Neural cell (in vitro differentiated cells): ENCODE measurements at regions not wholly inside any gene's neighbourhood (a gene's known extent, or its start where the extent isn't known, plus 50 kb on each side); places are given as distances from the start of the nearest gene placed in this dataset.

Experiments used
- H2AFZ ChIP-seq: fragments of 200-600, 300-800 bp; sonication (generic), shearing (Covaris generic); 2 replicates; pipeline ENCODE4 v1.6.0; 2014; ENCODE audit warnings: low read depth, mild to moderate bottlenecking, antibody characterized with exemption, low read length, moderate library complexity
- H3F3A ChIP-seq: fragments of 200-600 bp; shearing (Covaris generic); 2 replicates; pipeline ENCODE4 v1.6.1; 2016; ENCODE audit warnings: mild to moderate bottlenecking, moderate library complexity, mixed read lengths, antibody characterized with exemption, low read length; ENCODE audit not compliant: insufficient read depth, poor library complexity, severe bottlenecking
- H3K27ac ChIP-seq: fragments of 200-600, 300-800 bp; sonication (generic), shearing (Covaris generic); 2 replicates; pipeline ENCODE4 v1.5.1; 2014; ENCODE audit warnings: mild to moderate bottlenecking, low read length, moderate library complexity
- H3K27me3 ChIP-seq: fragments of 300-800, 200-600 bp; sonication (generic), shearing (Covaris generic); 2 replicates; pipeline ENCODE4 v1.6.0; 2014; ENCODE audit warnings: mild to moderate bottlenecking, low read depth, low read length, moderate library complexity; ENCODE audit not compliant: insufficient read depth
- H3K36me3 ChIP-seq: fragments of 300-800, 200-600 bp; sonication (generic), shearing (Covaris generic); 2 replicates; pipeline ENCODE4 v1.5.1; 2014; ENCODE audit warnings: mild to moderate bottlenecking, antibody characterized with exemption, low read length, moderate library complexity; ENCODE audit not compliant: insufficient read depth
- H3K4me2 ChIP-seq: fragments of 300-800, 200-600 bp; sonication (generic), shearing (Covaris generic); 2 replicates; pipeline ENCODE4 v1.6.0; 2014; ENCODE audit warnings: mild to moderate bottlenecking, low read length
- H3K4me3 ChIP-seq: fragments of 300-800, 200-600 bp; sonication (generic), shearing (Covaris generic); 2 replicates; pipeline ENCODE4 v1.5.1; 2014; ENCODE audit warnings: mild to moderate bottlenecking, low read length, moderate library complexity
- H3K79me2 ChIP-seq: fragments of 200-600 bp; shearing (Covaris generic); replicated peaks from 2 replicates; pipeline ENCODE4 v1.6.0; 2014; ENCODE audit warnings: mild to moderate bottlenecking, low read length, moderate library complexity; ENCODE audit not compliant: insufficient read depth
- H3K9ac ChIP-seq: fragments of 300-800, 200-600 bp; sonication (generic), shearing (Covaris generic); 2 replicates; pipeline ENCODE4 v1.6.1; 2016; ENCODE audit warnings: mild to moderate bottlenecking, low read length, mixed read lengths
- H3K9me2 ChIP-seq: fragments of 200-600 bp; shearing (Covaris generic); 2 replicates; pipeline ENCODE4 v1.6.1; 2016; ENCODE audit warnings: mild to moderate bottlenecking, low read length, mixed read lengths; ENCODE audit not compliant: insufficient read depth
- H3K9me3 ChIP-seq: fragments of 200-600, 300-800 bp; sonication (generic), shearing (Covaris generic); 2 replicates; pipeline ENCODE4 v1.6.1; 2016; ENCODE audit warnings: mild to moderate bottlenecking, mixed run types, low read length, moderate library complexity, mixed read lengths
- H4K20me1 ChIP-seq: fragments of 200-600 bp; shearing (Covaris generic); 2 replicates; pipeline ENCODE4 v1.6.1; 2016; ENCODE audit warnings: mild to moderate bottlenecking, mixed run types; ENCODE audit not compliant: insufficient read depth
- CTCF ChIP-seq: fragments of 450-650 bp; IDR thresholded peaks from 2 replicates; pipeline ENCODE4 v1.5.1; 2014; ENCODE audit warnings: antibody characterized with exemption, mild to moderate bottlenecking, moderate library complexity; ENCODE audit not compliant: poor library complexity, severe bottlenecking
- EP300 ChIP-seq: fragments of 450-650 bp; conservative IDR thresholded peaks from 2 replicates; pipeline ENCODE4 v1.6.1; 2014; ENCODE audit warnings: antibody characterized with exemption, mild to moderate bottlenecking, moderate library complexity; ENCODE audit not compliant: poor library complexity, severe bottlenecking
- EZH2 ChIP-seq: fragments of 200-600, 300-800 bp; shearing (Covaris generic), sonication (generic); IDR thresholded peaks from 2 replicates; pipeline ENCODE4 v1.6.1; 2014; ENCODE audit warnings: antibody characterized with exemption, low read length, borderline replicate concordance, mild to moderate bottlenecking; ENCODE audit not compliant: insufficient read depth, poor library complexity, severe bottlenecking
- MXI1 ChIP-seq: fragments of 450-650 bp; conservative IDR thresholded peaks from 2 replicates; pipeline ENCODE4 v1.6.1; 2014; ENCODE audit warnings: antibody characterized with exemption, mild to moderate bottlenecking; ENCODE audit not compliant: poor library complexity, severe bottlenecking
- POLR2AphosphoS5 ChIP-seq: IDR thresholded peaks from 2 replicates; pipeline ENCODE4 v1.6.1; 2012
- RAD21 ChIP-seq: fragments of 450-650 bp; conservative IDR thresholded peaks from 2 replicates; pipeline ENCODE4 v1.6.1; 2014; ENCODE audit warnings: antibody characterized with exemption, mild to moderate bottlenecking, moderate library complexity
- REST ChIP-seq: IDR thresholded peaks from 2 replicates; pipeline ENCODE4 v1.6.1; 2012; ENCODE audit warnings: borderline replicate concordance
- SMC3 ChIP-seq: fragments of 450-650 bp; conservative IDR thresholded peaks from 2 replicates; pipeline ENCODE4 v1.6.1; 2014; ENCODE audit warnings: antibody characterized with exemption, mild to moderate bottlenecking, moderate library complexity; ENCODE audit not compliant: poor library complexity
- TAF1 ChIP-seq: IDR thresholded peaks from 2 replicates; pipeline ENCODE4 v1.6.1; 2012; ENCODE audit warnings: low read depth

- Histone ChIP-seq H3K4me3 (peak overlapping the region; percentile 6), H3K4me2 (no peak overlapping the region), H3K9me3 (no peaks in the 10 kb centered on the region), H3K79me2 (no peaks in the 10 kb centered on the region), H2AFZ (no peak overlapping the region), H3F3A (no peaks in the 10 kb centered on the region), H3K27me3 (no peaks in the 10 kb centered on the region), H3K9me2 (no peaks in the 10 kb centered on the region), H3K36me3 (no peaks in the 10 kb centered on the region), H3K9ac (no peak overlapping the region), H3K27ac (peak overlapping the region; percentile 42), H4K20me1 (no peaks in the 10 kb centered on the region)
- TF ChIP-seq CTCF (no peak), SMC3 (no peak), MXI1 (no peak), POLR2AphosphoS5 (no peak), REST (no peak), EZH2 (no peak), RAD21 (no peak), EP300 (no peak), TAF1 (no peak)
Measured at GRCh38 chr15:92228830-92229229, 164.9 kb upstream of the ST8SIA2 start.

- no peaks in the 10 kb centered on the region for H3K9me2 ChIP-seq
- H3K9ac ChIP-seq: no peak overlapping the region
- no peak overlapping the region for H3K4me2 ChIP-seq
- H3K79me2 ChIP-seq: no peaks in the 10 kb centered on the region
- no peaks in the 10 kb centered on the region for H3K36me3 ChIP-seq
- H3K9me3 ChIP-seq: no peaks in the 10 kb centered on the region
- no peaks in the 10 kb centered on the region for H3F3A ChIP-seq
- H3K27ac ChIP-seq: no peak overlapping the region
- H4K20me1 ChIP-seq: no peaks in the 10 kb centered on the region
- no peak overlapping the region for H3K4me3 ChIP-seq
- TF ChIP-seq RAD21 (no peak), CTCF (no peak), REST (no peak), EP300 (no peak), SMC3 (no peak), POLR2AphosphoS5 (no peak), MXI1 (no peak), EZH2 (no peak), TAF1 (no peak)
- H3K27me3 ChIP-seq: no peaks in the 10 kb centered on the region
- no peak overlapping the region for H2AFZ ChIP-seq
Measured at GRCh38 chr15:92231461-92231860, 162.2 kb upstream of the ST8SIA2 start.
